HepG2 (cell line): ENCODE measurements at regions not wholly inside any gene's neighbourhood (a gene's known extent, or its start where the extent isn't known, plus 50 kb on each side); places are given as distances from the start of the nearest gene placed in this dataset.

Experiments
- ATAC-seq: fragments of 200-7000 bp; cut with Tn5 transposase; 3 replicates; pipeline ENCODE4 v1.9.1; 2020; ENCODE audit warnings: mild to moderate bottlenecking, moderate library complexity
- BruUV-seq: library from RNA; stranded (reverse); fragments of 400-500 nt; replicated peaks from 2 replicates; lab custom pipeline; 2021; lab: Mats Ljungman, UMichigan
- CTCF ChIA-PET: fragments of 300-600 bp; formaldehyde crosslinking; extraction: SDS; loops from one replicate; lab custom pipeline; 2021; ENCODE audit warnings: low total read pairs, inconsistent platforms, low intra/inter-chr PET ratio; lab: Yijun Ruan, JAX
- POLR2A ChIA-PET: fragments of 350-600 bp; sonication (Branson Sonifier 250); formaldehyde crosslinking; loops from one replicate; lab custom pipeline; 2020; ENCODE audit warnings: antibody characterized with exemption, inconsistent platforms; lab: Yijun Ruan, JAX
- DNase-seq: peaks from one replicate; pipeline ENCODE4 v3.0.0-alpha.2; 2015; ENCODE audit warnings: low spot score
- FAIRE-seq: peaks from 3 replicates; lab custom pipeline; 2011; peaks lifted over from hg19 to GRCh38; lab: Jason Lieb, UNC
- H2AFZ ChIP-seq: one replicate; pipeline ENCODE4 v1.6.1; 2011; ENCODE audit warnings: low read length, inconsistent platforms
- H3K27ac ChIP-seq: fragments of 300-600 bp; 3 replicates; pipeline ENCODE4 v1.8.0; 2011; ENCODE audit warnings: mixed run types, mild to moderate bottlenecking, mixed read lengths, low read length, inconsistent platforms; ENCODE audit not compliant: insufficient read depth; ENCODE audit errors: extremely low read length
- H3K27me3 ChIP-seq, 2 experiments: fragments of 200-600 bp in 1 of 2; 2 replicates in 1 of 2; 3 replicates in 1 of 2; pipeline versions ENCODE4 v1.6.0 to v1.8.0; 2011; ENCODE audit warnings: low read length in 2 of 2, mild to moderate bottlenecking in 2 of 2, moderate library complexity in 2 of 2, inconsistent platforms in 1 of 2; ENCODE audit not compliant: insufficient read depth in 2 of 2, control insufficient read depth in 1 of 2
- H3K36me3 ChIP-seq, 2 experiments: fragments of 200-600 bp in 1 of 2; replicated peaks in 1 of 2; 2 replicates in 1 of 2; 3 replicates in 1 of 2; pipeline versions ENCODE4 v1.5.1 to v1.8.0; 2011; ENCODE audit warnings: low read length in 2 of 2, inconsistent platforms in 1 of 2; ENCODE audit not compliant: insufficient read depth in 2 of 2, control insufficient read depth in 1 of 2
- H3K4me1 ChIP-seq: 2 replicates; pipeline ENCODE4 v1.5.1; 2012; ENCODE audit warnings: low read length, inconsistent platforms; ENCODE audit not compliant: insufficient read depth
- H3K4me2 ChIP-seq: 2 replicates; pipeline ENCODE4 v1.6.0; 2011; ENCODE audit warnings: low read depth, low read length, inconsistent platforms
- H3K4me3 ChIP-seq, 3 experiments: fragments of 200-600 bp in 1 of 3; sonication (generic), shearing (Covaris generic) in 1 of 3; replicated peaks in 1 of 3; 2 replicates each; pipeline ENCODE4 v1.5.1; 2011 to 2016; ENCODE audit warnings: low read length in 3 of 3, inconsistent platforms in 2 of 3, low read depth in 2 of 3, mild to moderate bottlenecking in 2 of 3, control low read depth in 1 of 3, mixed read lengths in 1 of 3; ENCODE audit not compliant: insufficient read depth in 1 of 3
- H3K79me2 ChIP-seq: one replicate; pipeline ENCODE4 v1.6.1; 2011; ENCODE audit warnings: low read length, inconsistent platforms; ENCODE audit not compliant: insufficient read depth
- H3K9ac ChIP-seq: 2 replicates; pipeline ENCODE4 v1.6.0; 2011; ENCODE audit warnings: mild to moderate bottlenecking, low read depth, low read length, inconsistent platforms; ENCODE audit not compliant: insufficient read depth
- H3K9me3 ChIP-seq: 2 replicates; pipeline ENCODE4 v1.5.1; 2012; ENCODE audit warnings: mild to moderate bottlenecking, low read length
- H4K20me1 ChIP-seq: 2 replicates; pipeline ENCODE4 v1.6.0; 2011; ENCODE audit warnings: inconsistent platforms, mild to moderate bottlenecking, low read length, moderate library complexity; ENCODE audit not compliant: insufficient read depth
- ELF1 ChIP-seq: sonication (generic); formaldehyde crosslinking; IDR thresholded peaks from 2 replicates; pipeline ENCODE4 v1.4.0; 2020; ENCODE audit warnings: missing genetic modification reagents
- GTF2F1 ChIP-seq: fragments of 150-350 bp; IDR thresholded peaks from 2 replicates; pipeline ENCODE4 v1.6.1; 2014; ENCODE audit warnings: low read length
- HNF4G ChIP-seq, 2 experiments: sonication (generic) in 1 of 2; formaldehyde crosslinking in 1 of 2; IDR thresholded peaks; 2 replicates each; pipeline versions ENCODE4 v1.4.0 to v1.6.1; 2011 to 2020; ENCODE audit warnings: borderline replicate concordance in 2 of 2, low read depth in 2 of 2, mild to moderate bottlenecking in 2 of 2, low read length in 1 of 2, missing genetic modification reagents in 1 of 2, moderate library complexity in 1 of 2
- KAT2B ChIP-seq: fragments of 150-350 bp; IDR thresholded peaks from 2 replicates; pipeline ENCODE4 v1.6.1; 2014; ENCODE audit warnings: low read depth, low read length, borderline replicate concordance
- MED8 ChIP-seq: sonication (generic); formaldehyde crosslinking; IDR thresholded peaks from 2 replicates; pipeline ENCODE4 v1.8.1; 2023; ENCODE audit warnings: mild to moderate bottlenecking, missing genetic modification reagents; ENCODE audit not compliant: insufficient replicate concordance
- NCOR1 ChIP-seq: fragments of 200-600 bp; sonication (generic); IDR thresholded peaks from 2 replicates; pipeline ENCODE4 v1.7.0; 2017; ENCODE audit warnings: antibody characterized with exemption, low read length, borderline replicate concordance
- NFE2L2 ChIP-seq: fragments of 150-350 bp; IDR thresholded peaks from 2 replicates; pipeline ENCODE4 v1.6.1; 2014; ENCODE audit warnings: low read length
- TAF15 ChIP-seq: fragments of 200-400 bp; formaldehyde crosslinking; IDR thresholded peaks from one replicate; pipeline ENCODE4 v1.6.1; 2018; ENCODE audit warnings: mild to moderate bottlenecking, low read depth, low read length; ENCODE audit not compliant: poor library complexity, severe bottlenecking
- TARDBP ChIP-seq: sonication (generic); formaldehyde crosslinking; IDR thresholded peaks from 2 replicates; pipeline ENCODE4 v1.8.0; 2022; ENCODE audit warnings: mild to moderate bottlenecking, missing genetic modification reagents
- ZNF510 ChIP-seq: sonication (generic); formaldehyde crosslinking; IDR thresholded peaks from 2 replicates; pipeline ENCODE4 v1.4.0; 2020; ENCODE audit warnings: low read depth, mild to moderate bottlenecking, missing genetic modification reagents
- WGBS: methylation state at CpG from one replicate; pipeline ENCODE4 v1.1.6; 2017; ENCODE audit warnings: low lambda C conversion rate; 5-methylcytosine and 5-hydroxymethylcytosine counted together
- in situ Hi-C: cut with HindIII; loops from 2 replicates; pipeline ENCODE4 v1.10.0; 2017; ENCODE audit warnings: low pct_unique_long_range_greater_than_20kb; ENCODE audit not compliant: extremely low pct_ligation_motif_present
- intact Hi-C: fragments of 100-400 bp; cut with micrococcal nuclease; formaldehyde crosslinking; loops from one replicate; pipeline ENCODE4 v1.10.0; 2022; ENCODE audit not compliant: unreplicated experiment
- TF ChIP-seq, protein P1 (sequence below): IDR thresholded peaks from 2 replicates; pipeline ENCODE4 v1.6.1; 2016; ENCODE audit warnings: mild to moderate bottlenecking, missing biosample characterization, missing genetic modification reagents
- TF ChIP-seq, protein P2 (sequence below): sonication (generic); formaldehyde crosslinking; IDR thresholded peaks from 2 replicates; pipeline ENCODE4 v1.5.0; 2020; ENCODE audit warnings: missing genetic modification reagents
- TF ChIP-seq, protein P3 (sequence below): sonication (generic); formaldehyde crosslinking; IDR thresholded peaks from 2 replicates; pipeline ENCODE4 v1.4.0; 2020; ENCODE audit warnings: missing genetic modification reagents, borderline replicate concordance
- TF ChIP-seq, protein P4 (sequence below): sonication (generic); formaldehyde crosslinking; IDR thresholded peaks from 2 replicates; pipeline ENCODE4 v1.4.0; 2020; ENCODE audit warnings: missing genetic modification reagents
- TF ChIP-seq, protein P5 (sequence below): IDR thresholded peaks from 2 replicates; pipeline ENCODE4 v1.6.1; 2018; ENCODE audit warnings: missing genetic modification reagents
- TF ChIP-seq, protein P6 (sequence below): sonication (generic); formaldehyde crosslinking; IDR thresholded peaks from 2 replicates; pipeline ENCODE4 v1.8.1; 2023; ENCODE audit warnings: missing genetic modification reagents, inconsistent platforms, borderline replicate concordance

DNA sequence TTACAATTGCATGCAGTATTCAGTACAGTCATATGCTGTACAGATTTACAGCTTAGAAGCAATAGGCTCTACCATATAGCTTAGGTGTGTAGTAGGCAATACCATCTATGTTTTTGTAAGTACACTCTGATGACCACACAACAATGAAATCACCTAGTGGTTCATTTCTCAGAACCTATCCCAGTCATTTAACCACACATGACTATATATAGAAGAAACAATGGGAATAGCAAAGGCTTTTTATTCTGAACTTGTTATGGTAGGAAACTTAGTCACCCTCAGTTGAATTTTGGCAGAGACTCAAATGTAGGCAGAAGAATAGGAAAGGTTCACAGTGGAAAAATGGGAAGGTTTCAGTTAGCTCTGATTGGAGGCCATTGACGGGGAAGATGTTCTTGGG lies 1075.1 kb upstream of the MIR17HG start:
- intact Hi-C loops (no loop called here), in situ Hi-C loops (no loop called here)
- no peak for ATAC-seq
- Histone ChIP-seq H3K27ac (no peak overlapping the region), H3K79me2 (no peaks in the 10 kb centered on the region), H3K36me3 (no peaks in the 10 kb centered on the region), H3K9me3 (peaks cover 56% of the 10 kb centered on the region), H3K9ac (no peak overlapping the region), H3K27me3 (no peaks in the 10 kb centered on the region), H3K4me2 (no peak overlapping the region), H3K4me3 (no peak overlapping the region), H2AFZ (no peak overlapping the region), H4K20me1 (no peaks in the 10 kb centered on the region), H3K4me1 (no peaks in the 10 kb centered on the region)
- ChIA-PET POLR2A (no interaction called here), CTCF (no interaction called here)
- no peak for FAIRE-seq
- 76% methylated on average over 1 of the region's 1 CpG for WGBS
- no peak for DNase-seq
- no peak for TF ChIP-seq TAF15
- no peak for TF ChIP-seq KAT2B
- TF ChIP-seq NCOR1: no peak
- TF ChIP-seq NFE2L2: no peak
- TF ChIP-seq, protein P1, sequence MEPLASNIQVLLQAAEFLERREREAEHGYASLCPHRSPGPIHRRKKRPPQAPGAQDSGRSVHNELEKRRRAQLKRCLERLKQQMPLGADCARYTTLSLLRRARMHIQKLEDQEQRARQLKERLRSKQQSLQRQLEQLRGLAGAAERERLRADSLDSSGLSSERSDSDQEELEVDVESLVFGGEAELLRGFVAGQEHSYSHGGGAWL: no peak
- TF ChIP-seq ZNF510 (CRISPR knock-in tag): no peak
- TF ChIP-seq, protein P2, sequence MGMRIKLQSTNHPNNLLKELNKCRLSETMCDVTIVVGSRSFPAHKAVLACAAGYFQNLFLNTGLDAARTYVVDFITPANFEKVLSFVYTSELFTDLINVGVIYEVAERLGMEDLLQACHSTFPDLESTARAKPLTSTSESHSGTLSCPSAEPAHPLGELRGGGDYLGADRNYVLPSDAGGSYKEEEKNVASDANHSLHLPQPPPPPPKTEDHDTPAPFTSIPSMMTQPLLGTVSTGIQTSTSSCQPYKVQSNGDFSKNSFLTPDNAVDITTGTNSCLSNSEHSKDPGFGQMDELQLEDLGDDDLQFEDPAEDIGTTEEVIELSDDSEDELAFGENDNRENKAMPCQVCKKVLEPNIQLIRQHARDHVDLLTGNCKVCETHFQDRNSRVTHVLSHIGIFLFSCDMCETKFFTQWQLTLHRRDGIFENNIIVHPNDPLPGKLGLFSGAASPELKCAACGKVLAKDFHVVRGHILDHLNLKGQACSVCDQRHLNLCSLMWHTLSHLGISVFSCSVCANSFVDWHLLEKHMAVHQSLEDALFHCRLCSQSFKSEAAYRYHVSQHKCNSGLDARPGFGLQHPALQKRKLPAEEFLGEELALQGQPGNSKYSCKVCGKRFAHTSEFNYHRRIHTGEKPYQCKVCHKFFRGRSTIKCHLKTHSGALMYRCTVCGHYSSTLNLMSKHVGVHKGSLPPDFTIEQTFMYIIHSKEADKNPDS: no peak
- TF ChIP-seq TARDBP (CRISPR knock-in tag): no peak
- TF ChIP-seq GTF2F1: no peak
- TF ChIP-seq, protein P3, sequence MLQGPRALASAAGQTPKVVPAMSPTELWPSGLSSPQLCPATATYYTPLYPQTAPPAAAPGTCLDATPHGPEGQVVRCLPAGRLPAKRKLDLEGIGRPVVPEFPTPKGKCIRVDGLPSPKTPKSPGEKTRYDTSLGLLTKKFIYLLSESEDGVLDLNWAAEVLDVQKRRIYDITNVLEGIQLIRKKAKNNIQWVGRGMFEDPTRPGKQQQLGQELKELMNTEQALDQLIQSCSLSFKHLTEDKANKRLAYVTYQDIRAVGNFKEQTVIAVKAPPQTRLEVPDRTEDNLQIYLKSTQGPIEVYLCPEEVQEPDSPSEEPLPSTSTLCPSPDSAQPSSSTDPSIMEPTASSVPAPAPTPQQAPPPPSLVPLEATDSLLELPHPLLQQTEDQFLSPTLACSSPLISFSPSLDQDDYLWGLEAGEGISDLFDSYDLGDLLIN (CRISPR knock-in tag): no peak
- no peak for TF ChIP-seq ELF1 (CRISPR knock-in tag)
- TF ChIP-seq HNF4G (IDR thresholded peaks at IDR 0.05; ENCODE audit: borderline replicate concordance, low read depth, low read length): no peak
- no peak for TF ChIP-seq HNF4G (CRISPR knock-in tag; IDR thresholded peaks at IDR 0.05; ENCODE audit: borderline replicate concordance, low read depth)
- TF ChIP-seq, protein P4, sequence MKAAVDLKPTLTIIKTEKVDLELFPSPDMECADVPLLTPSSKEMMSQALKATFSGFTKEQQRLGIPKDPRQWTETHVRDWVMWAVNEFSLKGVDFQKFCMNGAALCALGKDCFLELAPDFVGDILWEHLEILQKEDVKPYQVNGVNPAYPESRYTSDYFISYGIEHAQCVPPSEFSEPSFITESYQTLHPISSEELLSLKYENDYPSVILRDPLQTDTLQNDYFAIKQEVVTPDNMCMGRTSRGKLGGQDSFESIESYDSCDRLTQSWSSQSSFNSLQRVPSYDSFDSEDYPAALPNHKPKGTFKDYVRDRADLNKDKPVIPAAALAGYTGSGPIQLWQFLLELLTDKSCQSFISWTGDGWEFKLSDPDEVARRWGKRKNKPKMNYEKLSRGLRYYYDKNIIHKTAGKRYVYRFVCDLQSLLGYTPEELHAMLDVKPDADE (CRISPR knock-in tag): no peak
- TF ChIP-seq, protein P5, sequence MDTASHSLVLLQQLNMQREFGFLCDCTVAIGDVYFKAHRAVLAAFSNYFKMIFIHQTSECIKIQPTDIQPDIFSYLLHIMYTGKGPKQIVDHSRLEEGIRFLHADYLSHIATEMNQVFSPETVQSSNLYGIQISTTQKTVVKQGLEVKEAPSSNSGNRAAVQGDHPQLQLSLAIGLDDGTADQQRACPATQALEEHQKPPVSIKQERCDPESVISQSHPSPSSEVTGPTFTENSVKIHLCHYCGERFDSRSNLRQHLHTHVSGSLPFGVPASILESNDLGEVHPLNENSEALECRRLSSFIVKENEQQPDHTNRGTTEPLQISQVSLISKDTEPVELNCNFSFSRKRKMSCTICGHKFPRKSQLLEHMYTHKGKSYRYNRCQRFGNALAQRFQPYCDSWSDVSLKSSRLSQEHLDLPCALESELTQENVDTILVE: no peak
- TF ChIP-seq MED8 (CRISPR knock-in tag): no peak
- TF ChIP-seq, protein P6, sequence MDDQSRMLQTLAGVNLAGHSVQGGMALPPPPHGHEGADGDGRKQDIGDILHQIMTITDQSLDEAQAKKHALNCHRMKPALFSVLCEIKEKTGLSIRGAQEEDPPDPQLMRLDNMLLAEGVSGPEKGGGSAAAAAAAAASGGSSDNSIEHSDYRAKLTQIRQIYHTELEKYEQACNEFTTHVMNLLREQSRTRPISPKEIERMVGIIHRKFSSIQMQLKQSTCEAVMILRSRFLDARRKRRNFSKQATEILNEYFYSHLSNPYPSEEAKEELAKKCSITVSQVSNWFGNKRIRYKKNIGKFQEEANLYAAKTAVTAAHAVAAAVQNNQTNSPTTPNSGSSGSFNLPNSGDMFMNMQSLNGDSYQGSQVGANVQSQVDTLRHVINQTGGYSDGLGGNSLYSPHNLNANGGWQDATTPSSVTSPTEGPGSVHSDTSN (CRISPR knock-in tag): no peak
- BruUV-seq: no TSS peak
